ELR (cell line): ENCODE measurements at regions not wholly inside any gene's neighbourhood (a gene's known extent, or its start where the extent isn't known, plus 50 kb on each side); places are given as distances from the start of the nearest gene placed in this dataset.
A peak's percentile ranks its signal among the peaks of the same experiment; 100 is the strongest.
"Not testable (repeated sequence)": the region's sequence is repeated elsewhere in the genome, so short reads cannot be mapped to it uniquely, and the experiment has no call there.

ENCODE experiments used
- DNase-seq: peaks from one replicate; pipeline ENCODE4 v3.0.0-alpha.2; 2015; ENCODE audit warnings: low read depth

DNA sequence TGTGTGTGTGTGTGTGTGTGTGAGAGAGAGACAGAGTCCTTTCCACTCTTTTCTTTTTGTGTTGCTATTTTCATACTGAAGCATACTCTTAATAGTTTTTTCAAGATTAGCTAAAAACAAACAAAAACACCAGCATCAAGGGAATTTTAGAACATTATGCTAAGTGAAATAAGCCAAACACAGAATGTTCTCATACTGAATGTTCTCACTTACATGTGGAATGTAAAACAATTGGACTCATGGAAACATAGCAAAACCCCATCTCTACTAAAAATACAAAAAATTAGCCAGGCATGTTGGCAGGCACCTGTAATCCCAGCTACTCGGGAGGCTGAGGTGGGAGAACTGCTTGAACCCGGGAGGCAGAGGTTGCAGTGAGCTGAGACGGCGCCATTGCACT lies 193.4 kb downstream of the XPNPEP1 start:
- DNase-seq, result not testable (repeated sequence)

DNA sequence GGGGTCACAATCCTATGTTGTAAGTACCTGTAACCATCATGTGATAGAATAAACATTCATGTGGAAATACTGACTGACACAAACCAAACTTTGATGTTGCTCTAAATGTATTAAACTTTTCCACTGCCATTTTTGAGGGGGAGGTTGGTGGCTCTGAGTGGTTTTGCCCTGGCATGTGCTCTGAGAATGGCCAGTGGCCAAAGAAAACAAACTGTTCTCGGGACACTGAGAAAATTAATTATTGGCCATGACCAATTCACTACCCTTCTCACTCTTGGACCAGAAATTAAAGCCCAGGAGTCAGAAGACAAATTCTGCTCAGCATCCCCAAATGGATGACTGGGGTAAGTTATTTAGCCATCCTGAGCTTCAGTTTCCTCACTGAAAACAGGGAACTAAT lies 195.9 kb downstream of the XPNPEP1 start:
- no peak for DNase-seq

DNA sequence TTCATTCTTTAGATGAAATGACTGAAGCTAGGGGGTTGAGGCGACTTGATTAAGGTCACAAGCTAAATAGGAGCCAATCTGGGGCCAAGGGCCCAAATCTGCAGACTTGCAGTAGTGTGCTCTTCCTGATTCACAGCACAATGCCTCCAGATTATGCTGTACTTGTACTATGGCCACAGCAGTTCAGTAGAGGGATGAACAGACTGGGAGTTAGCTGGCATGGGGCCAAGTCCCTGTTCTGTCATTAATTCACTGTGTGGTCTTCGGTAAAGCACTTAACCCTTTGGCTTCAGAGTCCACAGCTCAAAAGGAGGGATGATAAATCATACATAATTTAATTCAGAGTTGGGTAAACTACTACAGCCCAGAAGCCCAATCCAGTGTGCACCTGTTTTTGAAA lies 196.8 kb downstream of the XPNPEP1 start:
- no peak for DNase-seq

DNA sequence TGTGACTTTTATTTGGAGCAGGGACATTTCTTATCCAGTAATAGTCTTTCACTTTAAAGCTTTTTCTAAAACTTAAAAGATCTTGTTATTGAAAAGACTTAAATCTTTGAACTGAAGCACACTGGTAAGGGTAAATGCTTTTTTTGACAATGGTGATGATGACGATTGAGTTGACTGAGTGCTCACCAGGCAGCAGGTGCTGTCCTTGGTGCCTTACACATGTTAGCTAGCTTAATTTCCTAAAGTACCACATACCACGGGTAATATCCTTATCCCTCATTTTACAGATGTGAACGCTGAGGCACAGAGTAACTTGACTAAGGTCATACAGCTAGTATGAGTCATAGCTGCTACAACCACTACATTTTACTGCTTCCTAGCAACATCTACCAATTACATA lies 200.0 kb downstream of the XPNPEP1 start:
- DNase-seq, result no peak

DNA sequence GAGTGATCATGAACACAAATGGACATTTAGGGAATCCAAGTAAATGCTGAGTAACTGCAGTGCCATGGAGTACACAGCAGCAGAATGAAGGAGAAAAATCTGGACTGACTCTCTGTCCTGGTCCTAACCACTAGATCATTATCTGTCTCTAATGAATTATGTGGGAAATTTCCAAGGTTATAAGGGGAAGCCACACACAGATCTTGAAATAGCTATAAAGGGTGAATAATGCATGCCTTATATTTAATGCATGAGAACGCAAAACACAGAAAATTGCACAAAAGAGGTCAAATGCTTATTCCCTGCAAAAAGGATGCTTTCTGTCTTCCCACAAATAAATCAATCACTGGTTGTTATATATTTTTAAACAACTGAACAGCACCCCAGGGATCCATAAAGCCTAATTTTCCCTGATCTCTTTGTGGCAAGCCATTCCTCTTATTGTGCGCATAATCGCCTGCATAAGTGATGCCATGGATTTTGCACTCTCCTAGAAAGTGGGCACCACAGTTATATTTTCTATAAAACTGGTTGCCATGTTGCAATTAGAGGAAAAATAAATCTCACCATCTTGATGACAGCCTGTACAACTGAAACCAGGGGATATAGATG lies 201.8 kb downstream of the XPNPEP1 start:
- no peak for DNase-seq

DNA sequence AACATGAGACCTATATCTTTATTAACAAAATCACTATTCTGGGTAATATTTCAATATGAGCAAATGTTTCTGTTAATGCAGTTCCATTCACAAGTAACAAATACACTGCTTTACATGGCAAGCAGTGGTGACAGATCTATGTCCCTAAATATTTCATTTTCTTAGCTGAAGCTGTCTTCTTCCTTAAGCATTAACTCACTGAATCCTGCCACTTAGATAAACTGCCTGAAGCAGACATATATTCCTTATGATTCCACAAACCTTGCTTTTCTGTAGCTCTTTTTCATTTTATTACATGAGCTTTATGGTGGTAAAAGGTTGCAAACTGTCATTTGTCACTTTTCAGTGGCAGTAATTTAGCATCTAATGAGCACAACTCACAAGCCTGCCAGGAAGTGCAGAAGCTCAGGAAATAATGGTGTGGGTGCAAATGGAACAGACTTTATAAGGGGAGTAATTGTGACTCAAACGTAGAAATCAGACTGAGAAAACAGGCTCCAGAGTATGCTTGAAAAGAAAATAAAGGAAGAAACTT lies 217.2 kb downstream of the XPNPEP1 start:
- no peak for DNase-seq

DNA sequence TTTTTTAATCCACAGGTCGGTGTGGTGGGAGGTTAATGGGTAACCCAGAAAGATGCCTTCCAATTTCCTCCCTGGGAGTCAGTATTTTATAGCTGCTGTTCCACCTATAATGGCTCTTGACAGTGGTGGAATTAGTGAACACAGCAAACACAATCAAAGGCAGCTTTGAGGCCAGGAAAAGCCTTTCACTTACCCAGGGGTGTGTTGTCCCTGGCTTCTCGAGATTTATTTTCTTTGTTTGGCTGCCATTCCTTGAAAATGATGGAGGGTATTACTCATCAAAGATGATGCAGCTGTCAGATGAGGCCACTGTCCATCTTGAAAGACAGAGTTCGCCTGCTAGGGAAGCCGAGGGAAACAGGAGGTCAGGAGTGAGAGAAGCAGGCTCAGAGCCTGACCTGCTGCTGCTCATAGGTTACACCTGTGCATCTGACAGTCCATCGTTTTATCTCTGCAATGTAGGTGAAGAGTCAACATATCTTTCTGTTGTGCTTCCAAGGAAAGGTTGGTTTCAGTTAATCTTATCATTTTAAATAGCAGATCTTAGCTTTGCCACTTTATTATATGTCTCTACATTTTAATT lies 221.6 kb downstream of the XPNPEP1 start:
- DNase-seq, result no peak

DNA sequence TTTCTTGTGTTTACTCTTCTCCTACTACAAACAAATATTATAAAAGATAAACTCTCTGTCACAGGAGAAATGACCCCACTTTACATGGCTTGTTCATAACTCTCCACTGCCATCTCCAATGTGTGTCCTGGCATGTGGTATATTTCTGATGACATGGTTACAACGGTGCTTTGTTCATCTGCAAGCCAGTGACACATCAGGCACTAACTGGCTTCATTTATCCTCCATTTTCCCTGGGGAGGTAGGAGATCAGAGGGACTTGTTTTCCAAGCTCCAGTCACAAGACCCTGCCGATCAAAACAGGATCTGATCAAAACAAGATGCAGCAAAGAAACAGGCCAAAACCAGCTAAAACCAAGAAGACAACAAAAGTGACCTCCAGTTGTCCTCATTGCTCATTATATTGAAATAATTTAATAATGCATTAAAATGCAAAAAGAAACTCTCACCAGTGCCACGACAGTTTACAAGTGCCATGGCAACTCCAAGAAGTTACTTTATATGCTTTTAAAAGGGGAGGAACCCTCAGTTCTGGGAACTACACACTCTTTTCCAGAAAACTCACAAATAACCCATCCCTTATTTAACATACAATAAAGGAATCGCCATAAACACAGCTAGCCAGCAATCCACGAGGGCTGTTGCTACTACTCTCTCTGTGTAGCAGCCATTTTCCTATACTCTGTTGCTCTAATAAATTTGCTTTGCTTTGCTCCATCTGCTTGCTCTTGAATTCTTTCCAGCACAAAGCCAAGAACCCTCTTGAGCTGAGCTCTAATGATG lies 224.2 kb downstream of the XPNPEP1 start:
- DNase-seq, result no peak

DNA sequence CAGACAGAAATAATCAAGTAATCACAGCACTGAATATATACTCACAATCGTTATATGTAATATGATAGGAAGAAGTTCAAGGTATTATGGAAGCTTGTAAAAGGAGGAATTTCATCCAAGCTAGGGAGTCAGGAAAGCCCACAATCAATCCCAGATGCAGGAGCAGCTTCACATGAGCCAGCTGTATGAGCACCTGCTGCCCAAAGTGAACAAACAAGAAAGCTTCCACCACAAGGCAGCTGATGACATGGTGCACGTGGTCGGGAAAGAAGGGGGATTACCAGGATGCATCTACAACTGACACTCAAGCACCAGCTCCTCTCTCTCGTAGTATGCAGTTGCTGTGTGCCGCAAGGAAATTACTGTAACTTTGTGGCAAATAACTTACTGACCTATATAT lies 225.2 kb downstream of the XPNPEP1 start:
- no peak for DNase-seq

DNA sequence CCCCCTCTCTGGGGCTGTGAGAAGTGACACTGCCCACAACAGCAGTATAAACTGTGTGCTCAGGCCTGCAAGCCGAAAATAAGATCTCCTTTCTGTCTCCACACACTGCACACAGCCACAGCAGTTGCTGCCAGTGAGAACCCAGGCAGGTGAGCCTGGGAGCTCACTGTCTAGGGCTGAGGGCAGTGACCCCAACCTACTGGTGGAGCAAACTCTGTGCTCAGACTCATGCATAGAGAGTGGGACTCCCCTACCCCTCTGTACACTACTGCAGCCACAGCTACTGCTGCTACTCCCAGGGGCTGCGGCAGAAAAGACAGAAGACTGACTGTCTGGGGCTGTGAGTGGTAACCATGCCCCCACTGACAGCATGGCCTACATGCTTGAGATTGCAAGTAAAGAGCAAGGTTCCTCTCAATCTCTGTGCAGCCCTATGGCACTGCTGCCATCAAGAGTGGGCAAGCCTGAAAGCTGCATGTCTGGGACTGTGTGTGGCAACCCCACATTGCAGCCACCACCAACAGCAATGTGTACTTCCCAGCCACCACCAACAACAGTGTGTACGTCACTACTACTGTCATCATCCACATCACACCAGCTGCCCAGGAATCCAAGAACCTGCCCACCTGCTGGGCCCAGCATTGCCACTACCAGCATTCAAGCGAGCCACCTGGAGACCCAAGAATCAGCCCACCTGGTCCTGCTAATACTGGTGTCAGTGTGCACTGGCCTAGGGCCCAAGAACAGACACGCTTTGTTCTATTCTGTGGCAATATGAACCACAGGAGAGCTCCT lies 226.1 kb downstream of the XPNPEP1 start:
- DNase-seq, result no peak

DNA sequence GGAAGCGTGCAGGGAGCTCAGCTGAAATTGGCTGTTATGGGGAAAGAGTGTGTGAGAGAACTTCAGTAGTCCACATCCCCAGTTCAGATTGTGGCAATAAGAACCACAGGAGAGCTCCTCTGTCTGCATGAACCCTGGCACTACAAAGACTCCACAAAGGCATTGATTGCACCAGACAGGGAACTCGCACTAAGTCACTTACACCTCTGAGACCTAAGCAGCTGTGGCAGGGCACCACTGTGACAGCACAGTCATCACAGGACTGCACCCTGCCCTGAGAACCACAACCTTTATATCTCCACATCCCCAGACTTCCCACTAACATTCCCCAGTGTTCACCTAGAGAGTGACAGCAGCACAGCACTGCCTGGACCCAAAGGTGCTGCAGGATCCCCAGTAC lies 226.8 kb downstream of the XPNPEP1 start:
- no peak for DNase-seq

DNA sequence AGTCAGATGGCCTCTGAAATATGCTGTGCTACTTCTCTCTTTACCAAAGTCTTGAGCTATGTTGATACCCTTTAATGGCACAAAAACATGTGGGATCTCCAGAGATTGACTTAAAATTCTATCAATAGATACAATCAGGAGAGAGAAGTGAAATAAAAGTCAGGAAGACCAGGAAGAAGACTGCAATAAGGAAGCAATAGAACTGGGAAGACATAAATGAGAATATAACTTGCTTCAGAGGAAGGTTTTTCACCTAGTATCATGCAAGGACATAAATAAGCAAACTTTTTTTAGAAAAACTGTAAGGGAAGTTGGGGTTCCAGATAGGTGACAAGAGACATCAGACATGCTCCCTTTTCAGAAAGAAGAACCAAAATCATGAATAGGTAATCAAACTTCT lies 227.3 kb downstream of the XPNPEP1 start:
- DNase-seq, result no peak

DNA sequence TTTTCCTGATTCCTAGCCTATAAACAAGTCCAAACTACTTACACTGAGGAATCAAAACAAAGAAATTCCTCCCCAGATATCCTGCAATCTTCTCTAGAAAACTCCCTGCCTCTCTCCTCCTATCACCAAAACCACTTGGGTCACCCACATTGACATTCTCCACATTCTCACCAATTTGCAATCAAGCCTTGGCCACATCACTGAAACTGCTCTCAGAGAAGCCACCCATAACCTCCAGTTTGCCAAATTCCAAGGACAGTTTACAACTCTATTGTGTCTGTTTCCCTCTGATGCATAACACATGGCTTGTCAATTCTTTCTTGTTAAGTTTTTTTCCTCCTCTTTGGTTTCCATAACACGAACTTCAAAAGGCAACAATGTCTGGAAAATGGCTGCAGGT lies 233.5 kb downstream of the XPNPEP1 start:
- DNase-seq, result no peak

DNA sequence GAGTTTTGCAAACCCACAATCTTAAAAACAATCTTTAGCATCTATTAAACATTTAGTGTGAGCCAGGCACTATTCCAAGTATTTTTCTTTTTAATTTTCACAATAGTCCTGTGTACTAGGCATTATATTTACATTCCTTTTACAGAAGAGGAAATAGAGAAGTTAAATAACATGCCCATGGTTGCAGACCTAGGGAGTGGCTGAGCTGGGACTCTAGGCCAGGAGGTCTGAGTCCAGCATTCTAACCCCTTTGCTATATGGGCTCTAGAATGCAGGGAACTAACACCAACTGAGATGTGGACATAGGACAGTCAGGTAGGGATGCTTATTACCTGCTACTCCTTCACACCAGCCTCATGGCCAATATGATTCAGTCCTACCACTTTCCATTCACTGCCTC lies 243.8 kb downstream of the XPNPEP1 start:
- DNase-seq, result no peak

DNA sequence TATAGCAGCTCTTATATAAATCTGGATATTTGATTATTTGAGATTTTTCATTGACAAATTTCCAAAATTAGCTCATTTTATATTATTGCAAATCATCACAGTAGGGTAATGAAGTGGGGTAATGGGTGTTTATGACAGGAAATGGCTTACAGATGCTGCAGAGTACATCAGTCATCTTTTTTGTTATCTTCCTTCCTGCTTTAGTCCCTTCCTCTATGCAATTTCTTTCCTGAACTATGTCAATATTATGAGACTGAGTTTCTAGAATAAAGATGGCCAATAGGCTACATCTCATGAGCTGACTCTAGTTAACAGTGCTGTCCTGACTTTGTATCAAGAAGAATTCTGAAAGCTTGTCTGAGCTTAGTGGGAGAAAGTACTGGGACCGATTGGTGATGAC lies 244.5 kb downstream of the XPNPEP1 start:
- DNase-seq, result no peak

DNA sequence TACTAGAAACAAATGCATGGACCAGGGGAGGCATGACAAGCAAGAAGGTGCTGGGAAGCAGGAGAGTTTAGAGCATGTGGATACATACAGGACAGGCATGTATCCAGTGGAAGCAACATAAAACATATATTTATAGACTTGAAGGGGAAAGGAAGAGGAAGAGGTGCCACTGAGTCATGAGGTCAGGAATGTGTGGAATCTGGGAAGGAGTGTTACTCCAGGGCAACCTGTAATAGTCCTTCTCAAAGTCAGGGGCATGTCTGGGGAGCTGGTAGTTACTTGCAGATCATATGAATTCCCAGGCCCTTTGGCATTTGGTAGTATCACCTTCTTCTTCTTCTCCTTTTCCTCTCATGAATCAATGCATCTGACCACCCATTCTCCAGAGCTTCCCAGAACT lies 246.6 kb downstream of the XPNPEP1 start:
- peak; percentile 72 for DNase-seq

DNA sequence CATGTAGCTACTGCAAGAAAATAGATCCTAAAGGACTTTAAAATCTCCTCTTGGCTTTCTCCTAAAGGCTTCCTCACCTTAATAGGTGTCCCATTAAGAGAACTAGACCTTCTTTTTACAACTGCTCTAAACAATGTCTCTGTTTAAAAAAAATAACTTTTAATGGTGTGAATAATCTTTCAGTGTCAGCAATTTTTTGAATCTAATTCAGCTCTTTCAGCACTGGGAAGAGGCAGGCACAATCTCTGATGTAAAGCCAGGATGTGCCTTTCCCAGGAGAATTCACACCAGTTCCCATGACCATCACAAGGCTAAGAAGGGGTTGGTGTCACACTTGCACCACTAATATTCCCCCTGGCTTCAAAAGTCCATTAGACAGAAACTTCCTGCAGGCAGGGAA lies 254.6 kb downstream of the XPNPEP1 start:
- no peak for DNase-seq

DNA sequence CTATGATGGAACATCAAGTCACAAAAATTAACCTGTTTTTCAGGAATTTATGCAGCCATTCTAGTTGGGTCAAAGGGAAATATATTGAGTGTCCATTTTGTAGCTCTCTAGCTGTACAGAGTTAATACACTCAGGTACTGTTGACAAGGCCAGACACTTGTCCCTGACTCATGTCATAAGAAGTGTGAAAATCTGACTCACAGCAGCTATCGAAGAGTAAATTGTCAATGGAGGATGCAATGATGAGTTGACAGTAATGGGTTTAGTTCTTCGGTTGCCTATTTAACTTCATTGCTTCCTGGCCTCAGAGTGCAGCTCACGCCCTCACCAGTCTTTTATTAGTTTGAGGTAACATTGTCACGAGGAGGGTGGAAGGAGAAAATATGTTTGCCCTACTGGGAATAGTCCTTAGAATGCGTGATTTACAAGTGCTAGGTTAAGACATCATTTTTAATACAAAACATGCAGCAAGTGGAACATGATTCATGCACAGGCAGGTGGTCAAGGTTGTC lies 255.1 kb downstream of the XPNPEP1 start:
- DNase-seq, result no peak

DNA sequence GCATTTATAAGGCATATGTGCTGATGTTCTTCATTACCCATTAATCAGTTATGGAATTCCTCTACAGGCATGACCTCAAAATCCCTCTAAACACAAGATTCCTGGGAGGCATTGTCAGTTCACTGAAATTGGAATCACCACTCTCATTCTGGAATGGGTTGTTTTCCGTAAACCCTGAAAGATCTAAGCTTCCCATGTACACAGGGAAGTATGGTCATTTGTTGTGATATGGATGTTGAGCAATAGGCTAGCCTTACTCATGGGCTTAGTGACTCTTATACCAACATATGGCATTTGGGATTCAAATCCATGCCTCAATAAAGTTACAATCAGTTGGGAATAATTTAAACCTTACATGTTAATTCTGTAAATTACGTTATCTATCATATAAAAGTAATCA lies 258.0 kb downstream of the XPNPEP1 start:
- peak; percentile 23 for DNase-seq

DNA sequence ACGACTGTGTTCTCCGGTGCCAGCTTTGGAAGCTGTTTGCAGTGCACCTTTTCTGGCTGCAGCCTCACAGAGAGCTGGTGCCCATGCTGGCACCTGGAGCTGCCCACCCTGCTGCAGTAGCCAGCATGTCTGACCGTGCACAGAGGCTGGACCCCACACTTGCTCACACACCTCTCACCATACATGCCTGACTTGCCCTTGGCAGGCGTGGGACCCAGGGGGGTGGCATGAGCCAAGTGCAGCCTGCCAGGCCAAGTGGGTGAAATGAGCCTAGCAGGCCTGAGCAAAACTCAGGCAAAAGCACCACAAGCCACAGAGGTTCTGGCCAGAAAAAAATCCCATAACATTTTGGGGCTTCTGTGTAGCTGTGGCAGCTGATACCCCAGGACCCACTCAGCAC lies 258.8 kb downstream of the XPNPEP1 start:
- DNase-seq, result no peak

DNA sequence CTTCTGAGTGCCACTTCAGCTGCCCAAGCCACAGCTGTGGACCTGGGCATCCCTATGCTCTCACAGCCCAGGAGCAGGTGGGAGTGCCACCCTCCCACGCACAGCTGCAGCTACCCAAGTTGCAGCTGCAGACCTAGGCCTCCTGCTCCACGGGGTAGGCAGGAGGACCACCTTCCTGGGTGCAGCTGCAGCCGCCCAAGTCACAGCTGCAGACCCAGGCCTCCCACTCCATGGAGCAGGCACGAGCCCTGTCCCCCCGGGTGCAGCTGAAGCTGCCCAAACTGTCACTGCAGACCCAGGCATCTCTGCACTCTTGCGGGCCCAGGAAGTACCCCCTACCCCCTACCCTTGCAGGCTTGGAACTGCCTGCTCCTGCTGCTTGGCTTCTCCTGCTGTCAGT lies 260.2 kb downstream of the XPNPEP1 start:
- DNase-seq, result no peak

DNA sequence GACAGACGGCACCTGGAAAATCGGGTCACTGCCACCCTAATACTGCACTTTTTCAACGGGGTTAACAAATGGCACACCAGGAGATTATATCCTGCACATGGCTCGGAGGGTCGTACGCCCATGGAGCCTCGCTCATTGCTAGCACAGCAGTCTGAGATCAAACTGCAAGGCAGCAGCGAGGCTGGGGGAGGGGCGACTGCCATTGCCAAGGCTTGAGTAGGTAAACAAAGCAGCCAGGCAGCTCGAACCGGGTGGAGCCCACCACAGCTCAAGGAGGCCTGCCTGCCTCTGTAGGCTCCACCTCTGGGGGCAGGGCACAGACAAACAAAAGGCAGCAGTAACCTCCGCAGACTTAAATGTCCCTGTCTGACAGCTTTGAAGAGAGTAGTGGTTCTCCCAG lies 270.7 kb downstream of the XPNPEP1 start:
- not testable (repeated sequence) for DNase-seq
